IPS DF 4.7 (cell line): ENCODE measurements at regions not wholly inside any gene's neighbourhood (a gene's known extent, or its start where the extent isn't known, plus 50 kb on each side); places are given as distances from the start of the nearest gene placed in this dataset.

Experiments
- DNase-seq: peaks from one replicate; pipeline ENCODE4 v3.0.0-alpha.2; 2013; ENCODE audit warnings: low spot score; ENCODE audit errors: extremely low read depth

- no peak for DNase-seq
These were observed 366.0 kb downstream of the CMPK2 start for GRCh38 chr2:6499691-6500090.

- no peak for DNase-seq
These were observed 359.3 kb downstream of the CMPK2 start for GRCh38 chr2:6506361-6506794.

- DNase-seq = no peak
These were observed 358.8 kb downstream of the CMPK2 start for GRCh38 chr2:6506859-6507258.

GRCh38 chr2:6510532-6510931 is 355.2 kb downstream of the CMPK2 start:
- DNase-seq = no peak

GRCh38 chr2:6512589-6512988 is 353.1 kb downstream of the CMPK2 start:
- no peak for DNase-seq

GRCh38 chr2:6516674-6517073 is 349.0 kb downstream of the CMPK2 start:
- DNase-seq = no peak

GRCh38 chr2:6518361-6518760 is 347.3 kb downstream of the CMPK2 start:
- no peak for DNase-seq

- DNase-seq = no peak
These were observed 342.2 kb downstream of the CMPK2 start for GRCh38 chr2:6523476-6523875.

GRCh38 chr2:6524691-6525474 is 340.8 kb downstream of the CMPK2 start:
- DNase-seq = no peak

GRCh38 chr2:6525475-6525964 is 340.2 kb downstream of the CMPK2 start:
- DNase-seq = no peak

- DNase-seq = peak; percentile 44
These were observed 339.4 kb downstream of the CMPK2 start for GRCh38 chr2:6526093-6526824.

GRCh38 chr2:6531304-6531703 is 334.4 kb downstream of the CMPK2 start:
- no peak for DNase-seq

GRCh38 chr2:6535572-6535971 is 330.1 kb downstream of the CMPK2 start:
- DNase-seq = no peak

- DNase-seq = no peak
These were observed 327.1 kb downstream of the CMPK2 start for GRCh38 chr2:6538607-6539006.

GRCh38 chr2:6545336-6545735 is 320.4 kb downstream of the CMPK2 start:
- DNase-seq = no peak

GRCh38 chr2:6545795-6546194 is 319.9 kb downstream of the CMPK2 start:
- no peak for DNase-seq

- no peak for DNase-seq
These were observed 311.2 kb downstream of the CMPK2 start for GRCh38 chr2:6554466-6554865.

GRCh38 chr2:6556755-6557154 is 309.0 kb downstream of the CMPK2 start:
- DNase-seq = no peak

- DNase-seq = no peak
These were observed 308.0 kb downstream of the CMPK2 start for GRCh38 chr2:6557737-6558136.

GRCh38 chr2:6562771-6563170 is 302.9 kb downstream of the CMPK2 start:
- no peak for DNase-seq

GRCh38 chr2:6564326-6564725 is 301.4 kb downstream of the CMPK2 start:
- no peak for DNase-seq

- DNase-seq = no peak
These were observed 291.6 kb downstream of the CMPK2 start for GRCh38 chr2:6574121-6574520.

GRCh38 chr2:6576302-6576701 is 289.4 kb downstream of the CMPK2 start:
- DNase-seq = no peak
